Activated CD8-positive, alpha-beta T cell treated with anti-CD3 and anti-CD28 coated beads for 36 hours (primary cell): ENCODE measurements at regions not wholly inside any gene's neighbourhood (a gene's known extent, or its start where the extent isn't known, plus 50 kb on each side); places are given as distances from the start of the nearest gene placed in this dataset.

Experiments
- ATAC-seq: fragments of 200-7000 bp; cut with Tn5 transposase; one replicate; pipeline ENCODE4 v1.10.0; 2021; ENCODE audit warnings: mild to moderate bottlenecking, moderate library complexity
- CTCF ChIA-PET: fragments of 350-600 bp; sonication (Branson Sonifier 250); formaldehyde crosslinking; loops from one replicate; lab custom pipeline; 2021; ENCODE audit warnings: antibody characterized with exemption; lab: Charles Lee
- POLR2A ChIA-PET: fragments of 350-600 bp; sonication (Branson Sonifier 250); formaldehyde crosslinking; loops from one replicate; lab custom pipeline; 2021; ENCODE audit warnings: antibody characterized with exemption; lab: Charles Lee
- DNase-seq: peaks from one replicate; pipeline ENCODE4 v3.0.0-alpha.2; 2020
- H3K27ac Mint-ChIP-seq: one replicate; pipeline ENCODE4 v1.8.0; 2021; ENCODE audit warnings: mild to moderate bottlenecking, mixed read lengths
- H3K27me3 Mint-ChIP-seq: one replicate; pipeline ENCODE4 v1.8.0; 2021; ENCODE audit warnings: mixed read lengths
- H3K36me3 Mint-ChIP-seq: one replicate; pipeline ENCODE4 v1.8.0; 2021; ENCODE audit warnings: low read depth, mixed read lengths
- H3K4me1 Mint-ChIP-seq: one replicate; pipeline ENCODE4 v1.8.0; 2021; ENCODE audit warnings: low read depth, mixed read lengths
- H3K4me3 Mint-ChIP-seq: one replicate; pipeline ENCODE4 v1.8.0; 2021; ENCODE audit warnings: mild to moderate bottlenecking, moderate library complexity, mixed read lengths
- H3K9me3 Mint-ChIP-seq: one replicate; pipeline ENCODE4 v1.8.0; 2021; ENCODE audit warnings: mixed read lengths
- CTCF ChIP-seq: fragments of 200-600 bp; IDR thresholded peaks from one replicate; pipeline ENCODE4 v1.8.0; 2022; ENCODE audit warnings: antibody characterized with exemption, mild to moderate bottlenecking
- intact Hi-C: fragments of 100-400 bp; cut with micrococcal nuclease; formaldehyde crosslinking; loops from one replicate; pipeline ENCODE4 v1.10.0; 2022

DNA sequence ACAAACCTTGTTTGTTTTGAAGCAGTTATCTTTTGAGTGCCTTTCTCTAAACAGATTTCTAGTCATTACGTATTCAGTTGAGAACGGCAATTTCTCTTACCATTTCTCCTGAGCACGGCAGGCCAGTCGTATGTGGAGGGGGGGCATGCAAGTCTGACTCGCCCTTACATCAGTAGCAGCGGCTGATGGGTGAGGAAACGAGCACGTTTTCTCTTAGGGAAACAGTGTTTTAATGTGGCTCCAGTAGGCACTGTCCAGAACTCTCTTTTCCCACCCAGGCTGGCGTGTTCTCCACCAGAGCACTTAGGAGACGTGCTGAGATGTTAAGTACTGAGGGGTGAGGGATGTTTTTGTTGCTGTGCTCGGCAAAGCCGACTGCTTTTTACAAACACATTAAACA lies 240.5 kb downstream of the STIM2 start:
- no peak for DNase-seq
- Mint-ChIP-seq H3K4me3 (no peak overlapping the region), H3K9me3 (no peaks in the 10 kb centered on the region), H3K36me3 (no peaks in the 10 kb centered on the region), H3K4me1 (no peaks in the 10 kb centered on the region), H3K27me3 (peaks cover 7% of the 10 kb centered on the region), H3K27ac (no peak overlapping the region)
- intact Hi-C loops, result no loop called here
- POLR2A ChIA-PET, result no interaction called here
- ATAC-seq, result no peak
- TF ChIP-seq CTCF, result no peak
- CTCF ChIA-PET, result no interaction called here

DNA sequence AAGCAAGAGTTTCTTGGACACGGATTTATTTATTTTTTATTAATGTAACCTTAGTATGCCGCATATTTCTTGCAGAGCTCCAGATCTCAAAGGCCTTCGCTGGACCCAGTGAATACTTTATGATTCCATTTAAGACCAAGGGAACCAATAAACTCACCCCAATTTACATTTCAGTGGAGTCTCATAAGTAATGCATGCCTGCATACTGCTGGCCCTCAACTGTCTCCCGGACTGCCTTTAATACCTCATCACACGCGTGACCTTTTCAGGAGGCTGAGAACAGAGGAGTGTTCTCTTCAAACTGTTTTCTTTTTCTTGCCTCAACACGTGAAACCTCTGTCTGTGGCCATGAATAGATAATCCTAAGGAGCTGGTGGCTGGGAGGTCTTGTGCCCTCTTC lies 240.9 kb downstream of the STIM2 start:
- TF ChIP-seq CTCF, result no peak
- CTCF ChIA-PET, result no interaction called here
- ATAC-seq (no peak), DNase-seq (no peak)
- no peaks in the 10 kb centered on the region for H3K4me1 Mint-ChIP-seq
- no peak overlapping the region for H3K27ac Mint-ChIP-seq
- no peak overlapping the region for H3K4me3 Mint-ChIP-seq
- intact Hi-C loops, result no loop called here
- H3K36me3 Mint-ChIP-seq, result no peaks in the 10 kb centered on the region
- peaks cover 10% of the 10 kb centered on the region for H3K27me3 Mint-ChIP-seq
- POLR2A ChIA-PET, result no interaction called here
- no peaks in the 10 kb centered on the region for H3K9me3 Mint-ChIP-seq

DNA sequence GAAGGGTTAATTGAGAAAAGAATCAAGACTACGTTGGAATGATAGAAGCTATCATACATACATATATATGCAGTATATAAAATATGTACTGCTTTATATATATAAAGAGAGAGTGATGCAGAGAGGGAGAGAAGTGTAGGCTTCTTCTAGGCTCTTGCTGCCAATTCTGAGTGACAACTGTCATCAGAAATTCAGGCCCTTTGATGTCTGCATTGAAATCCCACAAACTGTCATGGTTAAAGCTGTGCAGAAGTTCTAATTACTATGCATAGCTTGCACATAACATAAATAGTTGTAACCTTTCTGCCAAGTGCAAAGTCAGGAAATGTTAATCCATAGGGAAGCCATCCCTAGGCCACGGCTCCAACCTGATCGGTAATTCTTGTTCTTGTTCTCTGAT lies 251.0 kb downstream of the STIM2 start:
- Mint-ChIP-seq H3K4me3 (no peak overlapping the region), H3K27ac (no peak overlapping the region)
- POLR2A ChIA-PET, result no interaction called here

DNA sequence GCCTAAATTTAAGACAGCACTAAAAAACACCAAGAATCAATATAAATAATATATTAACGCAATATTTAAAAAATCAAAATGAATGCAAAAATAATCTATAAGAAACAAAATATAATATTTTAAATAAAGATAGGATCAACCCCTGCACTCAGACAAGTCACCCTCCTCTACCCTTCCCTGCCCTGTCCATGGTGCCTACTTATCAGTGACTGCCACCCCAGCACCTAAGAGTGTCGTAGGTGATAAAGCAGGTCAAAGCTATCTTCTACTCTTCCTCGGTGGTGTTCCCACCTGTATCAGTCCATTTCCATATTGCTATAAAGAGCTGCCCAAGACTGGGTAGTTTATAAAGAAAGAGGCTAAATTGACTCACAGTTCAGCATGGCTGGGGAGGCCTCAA lies 251.9 kb downstream of the STIM2 start:
- no peak for TF ChIP-seq CTCF
- intact Hi-C loops, result no loop called here
- Mint-ChIP-seq H3K9me3 (no peaks in the 10 kb centered on the region), H3K36me3 (no peaks in the 10 kb centered on the region), H3K4me3 (no peak overlapping the region), H3K27ac (no peak overlapping the region), H3K27me3 (no peaks in the 10 kb centered on the region), H3K4me1 (no peaks in the 10 kb centered on the region)
- ChIA-PET POLR2A (no interaction called here), CTCF (no interaction called here)
- DNase-seq, result no peak
- no peak for ATAC-seq

More for the DNA sequence above, 251.0 kb downstream of the STIM2 start:
- DNase-seq, result no peak
- H3K4me1 Mint-ChIP-seq, result no peaks in the 10 kb centered on the region
- CTCF ChIA-PET, result no interaction called here
- no peaks in the 10 kb centered on the region for H3K9me3 Mint-ChIP-seq
- no peak for ATAC-seq
- H3K36me3 Mint-ChIP-seq, result no peaks in the 10 kb centered on the region
- no peak for TF ChIP-seq CTCF
- intact Hi-C loops, result no loop called here
- H3K27me3 Mint-ChIP-seq, result no peaks in the 10 kb centered on the region

- Mint-ChIP-seq H3K27me3 (peaks cover 1% of the 10 kb centered on the region), H3K4me1 (no peaks in the 10 kb centered on the region), H3K9me3 (no peaks in the 10 kb centered on the region)
Measured at GRCh38 chr4:27115221-27115620, 254.6 kb downstream of the STIM2 start.

More at GRCh38 chr4:27115221-27115620, 254.6 kb downstream of the STIM2 start:
- Mint-ChIP-seq H3K4me3 (no peak overlapping the region), H3K36me3 (no peaks in the 10 kb centered on the region), H3K27ac (no peak overlapping the region)
- ATAC-seq (no peak), DNase-seq (no peak)
- ChIA-PET CTCF (no interaction called here), POLR2A (no interaction called here)
- intact Hi-C loops, result no loop called here
- TF ChIP-seq CTCF, result no peak
